H1 (cell line): ENCODE measurements at regions not wholly inside any gene's neighbourhood (a gene's known extent, or its start where the extent isn't known, plus 50 kb on each side); places are given as distances from the start of the nearest gene placed in this dataset.

Experiments used
- CTCF ChIA-PET: fragments of 300-600 bp; sonication (Branson Sonifier 250); formaldehyde crosslinking; loops from one replicate; lab custom pipeline; 2021; ENCODE audit not compliant: partially characterized antibody; lab: Charles Lee
- POLR2A ChIA-PET: fragments of 300-600 bp; sonication (Branson Sonifier 250); formaldehyde crosslinking; loops from one replicate; lab custom pipeline; 2021; ENCODE audit warnings: inconsistent platforms; ENCODE audit not compliant: partially characterized antibody; lab: Charles Lee
- DNase-seq, 2 experiments: peaks; one replicate each; pipeline versions ENCODE4 v3.0.0 to v3.0.0-alpha.2; 2010 to 2022; ENCODE audit warnings: low spot score in 2 of 2, low read depth in 1 of 2, mixed read lengths in 1 of 2
- FAIRE-seq: peaks from 2 replicates; lab custom pipeline; 2011; peaks lifted over from hg19 to GRCh38; lab: Jason Lieb, UNC
- H2AFZ ChIP-seq: 2 replicates; pipeline ENCODE4 v1.8.1; 2012; ENCODE audit warnings: low read length, inconsistent platforms
- H2AK5ac ChIP-seq: 2 replicates; pipeline ENCODE4 v1.6.1; 2013; ENCODE audit warnings: low read depth, low read length
- H2BK120ac ChIP-seq: replicated peaks from 2 replicates; pipeline ENCODE3; 2013; ENCODE audit warnings: low read depth, low read length, inconsistent platforms
- H2BK12ac ChIP-seq: 2 replicates; pipeline ENCODE4 v1.6.1; 2013; ENCODE audit warnings: low read depth, low read length
- H2BK15ac ChIP-seq: 2 replicates; pipeline ENCODE4 v1.6.1; 2013; ENCODE audit warnings: low read length
- H2BK20ac ChIP-seq: 2 replicates; pipeline ENCODE4 v1.6.1; 2013; ENCODE audit warnings: low read length
- H2BK5ac ChIP-seq: 2 replicates; pipeline ENCODE4 v1.6.1; 2013; ENCODE audit warnings: low read depth, low read length
- H3K14ac ChIP-seq: 2 replicates; pipeline ENCODE4 v1.6.1; 2013; ENCODE audit warnings: inconsistent platforms; ENCODE audit not compliant: insufficient read length
- H3K18ac ChIP-seq: 2 replicates; pipeline ENCODE4 v1.6.1; 2013; ENCODE audit warnings: low read length; ENCODE audit errors: extremely low read depth
- H3K23ac ChIP-seq: 2 replicates; pipeline ENCODE4 v1.6.1; 2013; ENCODE audit warnings: inconsistent platforms; ENCODE audit not compliant: insufficient read length
- H3K23me2 ChIP-seq: 2 replicates; pipeline ENCODE4 v1.6.1; 2013; ENCODE audit warnings: low read depth, low read length
- H3K27ac ChIP-seq: 2 replicates; pipeline ENCODE4 v1.6.1; 2011; ENCODE audit warnings: low read depth, low read length, inconsistent platforms
- H3K27me3 ChIP-seq, 4 experiments: replicated peaks in 1 of 4; 1 replicate in 1 of 4; 2 replicates in 3 of 4; pipeline versions ENCODE4 v1.6.1 to v1.8.1; 2011 to 2013; ENCODE audit warnings: low read length in 3 of 4, mild to moderate bottlenecking in 3 of 4, inconsistent platforms in 2 of 4, mixed read lengths in 2 of 4, moderate library complexity in 1 of 4; ENCODE audit not compliant: control insufficient read depth in 3 of 4, insufficient read depth in 3 of 4; ENCODE audit errors: extremely low read depth in 1 of 4
- H3K36me3 ChIP-seq, 4 experiments: 2 replicates each; pipeline versions ENCODE4 v1.6.1 to v1.8.1; 2011 to 2013; ENCODE audit warnings: mild to moderate bottlenecking in 4 of 4, low read length in 3 of 4, moderate library complexity in 2 of 4, control low read depth in 1 of 4, inconsistent platforms in 1 of 4; ENCODE audit not compliant: insufficient read depth in 4 of 4, control insufficient read depth in 2 of 4
- H3K4ac ChIP-seq: replicated peaks from 2 replicates; pipeline ENCODE3; 2013; ENCODE audit warnings: low read length, low read depth, mixed read lengths, inconsistent platforms; ENCODE audit not compliant: insufficient read length
- H3K4me1 ChIP-seq, 4 experiments: replicated peaks in 1 of 4; 1 replicate in 1 of 4; 2 replicates in 3 of 4; pipeline versions ENCODE4 v1.6.1 to v1.8.1; 2011 to 2013; ENCODE audit warnings: low read length in 3 of 4, inconsistent platforms in 2 of 4, mixed read lengths in 1 of 4; ENCODE audit not compliant: insufficient read depth in 4 of 4, control insufficient read depth in 3 of 4
- H3K4me2 ChIP-seq, 2 experiments: 2 replicates each; pipeline versions ENCODE4 v1.6.1 to v1.8.1; 2011 to 2013; ENCODE audit warnings: low read depth in 2 of 2, low read length in 2 of 2, control low read depth in 1 of 2, inconsistent platforms in 1 of 2, mild to moderate bottlenecking in 1 of 2; ENCODE audit not compliant: insufficient read depth in 1 of 2
- H3K4me3 ChIP-seq, 4 experiments: fragments of 200-600, 300-600 bp in 1 of 4; sonication (generic), shearing (Covaris generic), sonication (Bioruptor Twin) in 1 of 4; 2 replicates each; pipeline versions ENCODE4 v1.5.1 to v1.8.1; 2011 to 2016; ENCODE audit warnings: low read length in 4 of 4, low read depth in 3 of 4, control low read depth in 2 of 4, inconsistent platforms in 2 of 4, mild to moderate bottlenecking in 2 of 4, mixed read lengths in 1 of 4, moderate library complexity in 1 of 4; ENCODE audit not compliant: insufficient read depth in 2 of 4; ENCODE audit errors: extremely low read depth in 1 of 4
- H3K56ac ChIP-seq: replicated peaks from 2 replicates; pipeline ENCODE3; 2013; ENCODE audit warnings: low read depth, mild to moderate bottlenecking, mixed read lengths, low read length, inconsistent platforms; ENCODE audit not compliant: insufficient read length
- H3K79me1 ChIP-seq: 2 replicates; pipeline ENCODE4 v1.6.1; 2013; ENCODE audit warnings: low read depth, low read length, control low read depth
- H3K79me2 ChIP-seq, 2 experiments: 2 replicates each; pipeline versions ENCODE4 v1.6.1 to v1.8.1; 2012 to 2013; ENCODE audit warnings: low read length in 2 of 2, mild to moderate bottlenecking in 2 of 2, inconsistent platforms in 1 of 2; ENCODE audit not compliant: insufficient read depth in 2 of 2, control insufficient read depth in 1 of 2
- H3K9ac ChIP-seq, 4 experiments: replicated peaks in 1 of 4; 1 replicate in 1 of 4; 2 replicates in 3 of 4; pipeline versions ENCODE4 v1.6.1 to v1.8.1; 2011 to 2013; ENCODE audit warnings: low read depth in 3 of 4, low read length in 3 of 4, control low read depth in 2 of 4, mild to moderate bottlenecking in 2 of 4, moderate library complexity in 2 of 4, inconsistent platforms in 1 of 4; ENCODE audit errors: extremely low read depth in 1 of 4
- H3K9me3 ChIP-seq, 2 experiments: 2 replicates each; pipeline versions ENCODE4 v1.6.1 to v1.8.1; 2012 to 2013; ENCODE audit warnings: mild to moderate bottlenecking in 2 of 2, moderate library complexity in 2 of 2, control low read depth in 1 of 2, inconsistent platforms in 1 of 2, low read depth in 1 of 2, low read length in 1 of 2, mixed read lengths in 1 of 2; ENCODE audit not compliant: insufficient read depth in 2 of 2
- H4K20me1 ChIP-seq, 2 experiments: replicated peaks in 1 of 2; 2 replicates each; pipeline versions ENCODE3 to v1.8.1; 2011 to 2013; ENCODE audit warnings: inconsistent platforms in 2 of 2, low read length in 2 of 2, mild to moderate bottlenecking in 1 of 2; ENCODE audit not compliant: insufficient read depth in 2 of 2, control insufficient read depth in 1 of 2
- H4K5ac ChIP-seq: 2 replicates; pipeline ENCODE4 v1.6.1; 2013; ENCODE audit warnings: low read length, low read depth, mixed read lengths, inconsistent platforms; ENCODE audit not compliant: insufficient read length
- H4K8ac ChIP-seq: 2 replicates; pipeline ENCODE4 v1.8.0; 2013; ENCODE audit warnings: mild to moderate bottlenecking, moderate library complexity, low read length, inconsistent platforms; ENCODE audit not compliant: insufficient read depth; ENCODE audit errors: extremely low read depth
- H4K91ac ChIP-seq: replicated peaks from 2 replicates; pipeline ENCODE3; 2013; ENCODE audit warnings: low read length, mixed read lengths, inconsistent platforms; ENCODE audit not compliant: insufficient read length
- CBX8 ChIP-seq: fragments of 300-800, 300-1000 bp; sonication (generic); IDR thresholded peaks from 2 replicates; pipeline ENCODE4 v1.7.1; 2016; ENCODE audit warnings: low read depth, low read length, borderline replicate concordance
- EGR1 ChIP-seq: IDR thresholded peaks from 2 replicates; pipeline ENCODE4 v1.6.1; 2011; ENCODE audit warnings: low read depth, low read length, borderline replicate concordance
- FOSL1 ChIP-seq: IDR thresholded peaks from 2 replicates; pipeline ENCODE4 v1.6.1; 2011; ENCODE audit warnings: mild to moderate bottlenecking, low read depth, low read length, moderate library complexity; ENCODE audit not compliant: insufficient read depth
- GABPA ChIP-seq: IDR thresholded peaks from 2 replicates; pipeline ENCODE4 v1.6.1; 2011; ENCODE audit warnings: mild to moderate bottlenecking, low read length, moderate library complexity, borderline replicate concordance; ENCODE audit not compliant: insufficient read depth
- HDAC2 ChIP-seq, 2 experiments: fragments of 300-600 bp in 1 of 2; sonication (generic) in 1 of 2; IDR thresholded peaks; 2 replicates each; pipeline ENCODE4 v1.6.1; 2011 to 2012; ENCODE audit warnings: low read depth in 2 of 2, low read length in 2 of 2, mild to moderate bottlenecking in 2 of 2, moderate library complexity in 2 of 2, borderline replicate concordance in 1 of 2, inconsistent platforms in 1 of 2
- KDM5A ChIP-seq: fragments of 200-600 bp; IDR thresholded peaks from 2 replicates; pipeline ENCODE4 v1.7.1; 2012; ENCODE audit warnings: mild to moderate bottlenecking, low read length, inconsistent platforms, mixed read lengths
- MAFK ChIP-seq: IDR thresholded peaks from 2 replicates; pipeline ENCODE4 v1.6.1; 2012; ENCODE audit warnings: low read depth, mild to moderate bottlenecking, improper control_type of control experiment, low read length
- POLR2A ChIP-seq, 2 experiments: IDR thresholded peaks; 1 replicate in 1 of 2; 2 replicates in 1 of 2; pipeline ENCODE4 v1.6.1; 2011; ENCODE audit warnings: low read depth in 2 of 2, low read length in 2 of 2, mild to moderate bottlenecking in 2 of 2; ENCODE audit errors: control extremely low read depth in 1 of 2
- POLR2AphosphoS5 ChIP-seq: IDR thresholded peaks from 2 replicates; pipeline ENCODE4 v1.6.1; 2011; ENCODE audit warnings: low read depth, low read length
- RXRA ChIP-seq: IDR thresholded peaks from 2 replicates; pipeline ENCODE4 v1.6.1; 2011; ENCODE audit warnings: low read depth, mild to moderate bottlenecking, low read length, moderate library complexity; ENCODE audit not compliant: insufficient read depth
- SAP30 ChIP-seq: fragments of 300-600 bp; sonication (generic); IDR thresholded peaks from 2 replicates; pipeline ENCODE4 v1.7.1; 2012; ENCODE audit warnings: low read length, moderate library complexity, mild to moderate bottlenecking, inconsistent platforms; ENCODE audit not compliant: insufficient read depth, insufficient replicate concordance
- SP1 ChIP-seq: IDR thresholded peaks from 2 replicates; pipeline ENCODE4 v1.6.1; 2011; ENCODE audit warnings: low read depth, low read length
- SP2 ChIP-seq: IDR thresholded peaks from 2 replicates; pipeline ENCODE4 v1.6.1; 2012; ENCODE audit warnings: mild to moderate bottlenecking, low read length, inconsistent platforms
- WGBS, 2 experiments: shearing (Covaris generic) in 1 of 2; methylation state at CpG; one replicate each; pipeline versions ENCODE4 v1.1.6 to v1.1.7; 2013 to 2015; ENCODE audit warnings: low lambda C conversion rate in 2 of 2, mixed read lengths in 2 of 2, inconsistent platforms in 1 of 2, low coverage in 1 of 2, missing lambda C conversion rate in 1 of 2; ENCODE audit not compliant: insufficient replicate concordance in 2 of 2, insufficient coverage in 1 of 2, insufficient read length in 1 of 2; ENCODE audit errors: extremely low coverage in 1 of 2, missing lambda C conversion rate in 1 of 2; 5-methylcytosine and 5-hydroxymethylcytosine counted together

DNA sequence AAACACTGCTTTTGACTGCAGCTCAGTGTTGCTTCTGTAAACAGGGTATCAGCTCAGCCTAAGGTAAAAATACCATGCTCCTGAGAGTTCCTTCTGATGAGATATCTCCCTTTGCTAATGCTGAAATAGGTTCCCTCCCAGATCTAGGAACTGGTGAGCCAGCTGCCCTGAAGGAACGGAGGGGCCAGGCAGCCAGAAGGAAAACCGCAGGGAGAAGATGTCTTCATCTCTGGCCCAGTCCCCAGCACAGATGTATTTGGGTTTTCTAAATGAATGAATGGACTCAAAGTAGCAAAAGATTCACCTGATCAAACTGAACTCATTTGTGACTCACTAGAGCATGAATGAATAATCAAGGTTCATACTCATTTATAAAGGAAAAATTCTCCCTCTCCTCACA, 247.8 kb downstream of the MSRB3 start:
- CTCF ChIA-PET = interaction anchor here (1.8 kb wide), 1 partner anchor 30 kb away, joined by 4 read pairs; no protein-coding TSS in a partner anchor
- no peak overlapping the region for H3K9ac ChIP-seq

More for the DNA sequence above, 247.8 kb downstream of the MSRB3 start:
- Histone ChIP-seq H3K23ac (no peak overlapping the region), H3K23me2 (no peaks in the 10 kb centered on the region; the same call in 1 of the 2 replicates), H3K79me2 (no peaks in the 10 kb centered on the region), H2BK15ac (no peak overlapping the region), H4K5ac (no peak overlapping the region), H3K4me3 (no peak overlapping the region), H2BK5ac (no peak overlapping the region), H2BK20ac (no peak overlapping the region), H2BK12ac (no peak overlapping the region), H3K56ac (no peak overlapping the region), H3K4me2 (no peak overlapping the region), H4K8ac (no peak overlapping the region), H4K20me1 (no peaks in the 10 kb centered on the region), H3K36me3 (no peaks in the 10 kb centered on the region), H3K27me3 (no peaks in the 10 kb centered on the region), H4K91ac (no peak overlapping the region), H2AK5ac (no peak overlapping the region), H3K79me1 (no peaks in the 10 kb centered on the region), H3K4ac (no peak overlapping the region), H2AFZ (no peak overlapping the region), H3K14ac (no peak overlapping the region), H3K9me3 (peaks cover 0 to 4% of the 10 kb centered on the region in 2 experiments; a peak in 1 of 4 replicates), H3K18ac (no peak overlapping the region), H3K27ac (no peak overlapping the region), H2BK120ac (no peak overlapping the region), H3K4me1 (no peaks in the 10 kb centered on the region)
- TF ChIP-seq SAP30 (no peak), RXRA (no peak), SP2 (no peak), MAFK (no peak), POLR2AphosphoS5 (no peak), HDAC2 (IDR thresholded peaks at IDR 0.05; ENCODE audit: borderline replicate concordance in 1 of 2, low read depth in 2 of 2, low read length in 2 of 2) (no peak), POLR2A (IDR thresholded peaks at IDR 0.05; ENCODE audit: control extremely low read depth in 1 of 2, low read depth in 2 of 2, low read length in 2 of 2) (no peak), KDM5A (no peak), CBX8 (no peak), EGR1 (no peak), GABPA (no peak), SP1 (no peak), FOSL1 (no peak)
- no peak for DNase-seq
- no peak for FAIRE-seq
- 94% methylated on average over 2 of the region's 2 CpGs; no CpG with 5 or more reads in 1 of the 2 experiments for WGBS, 2 experiments
- POLR2A ChIA-PET = interaction anchor here (0.6 kb wide), 1 partner anchor 15 kb away, joined by 3 read pairs; no protein-coding TSS in a partner anchor
